Breast epithelium (tissue), 4 donors: ENCODE measurements at regions not wholly inside any gene's neighbourhood (a gene's known extent, or its start where the extent isn't known, plus 50 kb on each side); places are given as distances from the start of the nearest gene placed in this dataset.
"Not testable (repeated sequence)": the region's sequence is repeated elsewhere in the genome, so short reads cannot be mapped to it uniquely, and the experiment has no call there.

Experiments used
- DNase-seq, 2 donors: peaks; one replicate each; pipeline ENCODE4 v3.0.0-alpha.2; 2019; ENCODE audit warnings: low spot score in 2 of 2
- H3K27ac ChIP-seq, 2 donors: fragments of 200-600 bp; sonication (generic) in 1 of 2; one replicate each; pipeline ENCODE4 v1.5.1; 2016 to 2019; ENCODE audit warnings: mild to moderate bottlenecking in 1 of 2
- H3K27me3 ChIP-seq, 2 donors: fragments of 200-600 bp; sonication (generic) in 1 of 2; one replicate each; pipeline versions ENCODE4 v1.5.1 to v1.6.0; 2017 to 2019; ENCODE audit warnings: control low read depth in 1 of 2, mild to moderate bottlenecking in 1 of 2
- H3K36me3 ChIP-seq: fragments of 200-600 bp; one replicate; pipeline ENCODE4 v1.5.1; 2019
- H3K4me1 ChIP-seq, 2 donors: fragments of 200-600 bp; sonication (generic); one replicate each; pipeline ENCODE4 v1.5.1; 2016 to 2019; ENCODE audit warnings: control low read depth in 1 of 2
- H3K4me3 ChIP-seq, 3 donors: fragments of 200-600 bp; sonication (generic); 1 replicate in 2 of 3; 2 replicates in 1 of 3; pipeline ENCODE4 v1.5.1; 2016 to 2019; ENCODE audit warnings: mild to moderate bottlenecking in 3 of 3, moderate library complexity in 2 of 3
- H3K9me3 ChIP-seq, 2 donors: fragments of 200-600 bp; sonication (generic) in 1 of 2; one replicate each; pipeline ENCODE4 v1.5.1; 2016 to 2019; ENCODE audit warnings: control low read depth in 1 of 2
- CTCF ChIP-seq, 3 donors: fragments of 450-650 bp; IDR thresholded peaks; one replicate each; pipeline ENCODE4 v1.5.1; 2016 to 2017; ENCODE audit warnings: antibody characterized with exemption in 3 of 3, mild to moderate bottlenecking in 3 of 3, moderate library complexity in 3 of 3
- POLR2A ChIP-seq: fragments of 450-650 bp; IDR thresholded peaks from one replicate; pipeline ENCODE4 v1.6.1; 2016; ENCODE audit warnings: antibody characterized with exemption, mild to moderate bottlenecking, moderate library complexity
- POLR2AphosphoS5 ChIP-seq, 3 donors: sonication (generic); formaldehyde crosslinking; IDR thresholded peaks; one replicate each; pipeline ENCODE4 v1.6.1; 2017; ENCODE audit warnings: antibody characterized with exemption in 3 of 3
- intact Hi-C: fragments of 100-400 bp; cut with DNase I; formaldehyde crosslinking; loops from one replicate; pipeline ENCODE4 v1.15.1; 2023; ENCODE audit warnings: low total_unique reads

- no peaks in the 10 kb centered on the region for H3K36me3 ChIP-seq
- TF ChIP-seq POLR2A, result no peak
- no peak for TF ChIP-seq POLR2AphosphoS5 (IDR thresholded peaks at IDR 0.05)
- no peak for TF ChIP-seq CTCF (IDR thresholded peaks at IDR 0.05)
- no peak overlapping the region for H3K27ac ChIP-seq
- no peaks in the 10 kb centered on the region for H3K4me1 ChIP-seq
- H3K9me3 ChIP-seq, result no peaks in the 10 kb centered on the region
- intact Hi-C loops, result no loop called here
- no peak for DNase-seq
- no peak overlapping the region for H3K4me3 ChIP-seq
- no peaks in the 10 kb centered on the region for H3K27me3 ChIP-seq
These were observed 194.0 kb downstream of the HTR1A start for GRCh38 chr5:63768221-63768620.

- TF ChIP-seq POLR2A, result no peak
- no peak for TF ChIP-seq CTCF (IDR thresholded peaks at IDR 0.05)
- TF ChIP-seq POLR2AphosphoS5 (IDR thresholded peaks at IDR 0.05), result no peak
- no peaks in the 10 kb centered on the region for H3K27me3 ChIP-seq
- H3K9me3 ChIP-seq, result no peaks in the 10 kb centered on the region
- no peaks in the 10 kb centered on the region for H3K4me1 ChIP-seq
- no peaks in the 10 kb centered on the region for H3K36me3 ChIP-seq
- no peak overlapping the region for H3K4me3 ChIP-seq
- no peak overlapping the region for H3K27ac ChIP-seq
- intact Hi-C loops, result no loop called here
- no peak for DNase-seq
These were observed 201.3 kb downstream of the HTR1A start for GRCh38 chr5:63760965-63761364.

- no peak for DNase-seq
- no peaks in the 10 kb centered on the region for H3K4me1 ChIP-seq
- no peaks in the 10 kb centered on the region for H3K36me3 ChIP-seq
- TF ChIP-seq POLR2A (no peak), POLR2AphosphoS5 (IDR thresholded peaks at IDR 0.05) (no peak), CTCF (IDR thresholded peaks at IDR 0.05) (no peak)
- H3K9me3 ChIP-seq, result peaks cover 0 to 5% of the 10 kb centered on the region in 2 donors
- intact Hi-C loops, result no loop called here
- H3K27ac ChIP-seq, result no peak overlapping the region
- H3K27me3 ChIP-seq, result no peaks in the 10 kb centered on the region
- H3K4me3 ChIP-seq, result no peak overlapping the region
These were observed 219.0 kb downstream of the HTR1A start for GRCh38 chr5:63743096-63743798.

- intact Hi-C loops, DNase-seq, H3K27me3 ChIP-seq, H3K4me3 ChIP-seq, H3K9me3 ChIP-seq, H3K4me1 ChIP-seq, H3K36me3 ChIP-seq, H3K27ac ChIP-seq: not testable (repeated sequence)
These were observed 229.4 kb downstream of the HTR1A start for GRCh38 chr5:63732880-63733279.

- H3K27me3 ChIP-seq, result no peaks in the 10 kb centered on the region
- no peaks in the 10 kb centered on the region for H3K9me3 ChIP-seq
- no peak for DNase-seq
- no peak for TF ChIP-seq POLR2AphosphoS5 (IDR thresholded peaks at IDR 0.05)
- TF ChIP-seq CTCF (IDR thresholded peaks at IDR 0.05), result no peak
- TF ChIP-seq POLR2A, result no peak
- H3K4me3 ChIP-seq, result no peak overlapping the region
- H3K36me3 ChIP-seq, result peaks cover 3% of the 10 kb centered on the region
- no peaks in the 10 kb centered on the region for H3K4me1 ChIP-seq
- H3K27ac ChIP-seq, result no peak overlapping the region
- intact Hi-C loops, result no loop called here
These were observed 234.7 kb downstream of the HTR1A start for GRCh38 chr5:63727583-63727982.

- DNase-seq, result no peak
- no peaks in the 10 kb centered on the region for H3K4me1 ChIP-seq
- H3K4me3 ChIP-seq, result no peak overlapping the region
- TF ChIP-seq POLR2A (no peak), CTCF (IDR thresholded peaks at IDR 0.05) (no peak), POLR2AphosphoS5 (IDR thresholded peaks at IDR 0.05) (no peak)
- no peak overlapping the region for H3K27ac ChIP-seq
- H3K36me3 ChIP-seq, result peaks cover 3% of the 10 kb centered on the region
- intact Hi-C loops, result no loop called here
- no peaks in the 10 kb centered on the region for H3K27me3 ChIP-seq
- no peaks in the 10 kb centered on the region for H3K9me3 ChIP-seq
These were observed 235.7 kb downstream of the HTR1A start for GRCh38 chr5:63726496-63726895.
